Colonic mucosa (tissue), 4 donors: ENCODE measurements at regions not wholly inside any gene's neighbourhood (a gene's known extent, or its start where the extent isn't known, plus 50 kb on each side); places are given as distances from the start of the nearest gene placed in this dataset.
"Not testable (repeated sequence)": the region's sequence is repeated elsewhere in the genome, so short reads cannot be mapped to it uniquely, and the experiment has no call there.

Experiments used
- DNase-seq: peaks from one replicate; pipeline ENCODE4 v3.0.0-alpha.2; 2020
- H3K27ac ChIP-seq: fragments of 200-600 bp; one replicate; pipeline ENCODE4 v1.8.0; 2021
- H3K27me3 ChIP-seq: fragments of 200-600 bp; one replicate; pipeline ENCODE4 v1.8.0; 2021
- H3K36me3 ChIP-seq: fragments of 200-600 bp; one replicate; pipeline ENCODE4 v1.8.0; 2021
- H3K4me1 ChIP-seq: fragments of 200-600 bp; one replicate; pipeline ENCODE4 v1.8.0; 2021; ENCODE audit warnings: mild to moderate bottlenecking
- H3K4me3 ChIP-seq: fragments of 200-600 bp; one replicate; pipeline ENCODE4 v1.8.0; 2021
- H3K9ac ChIP-seq, 2 donors: one replicate each; pipeline ENCODE4 v1.7.0; 2013; ENCODE audit warnings: control low read depth in 2 of 2, low read depth in 2 of 2, low read length in 2 of 2
- H3K9me3 ChIP-seq: fragments of 200-600 bp; one replicate; pipeline ENCODE4 v1.8.0; 2021
- intact Hi-C: fragments of 100-400 bp; cut with DNase I; formaldehyde crosslinking; loops from one replicate; pipeline ENCODE4 v1.14.1; 2022
- TF ChIP-seq, protein P1 (sequence below): fragments of 200-600 bp; IDR thresholded peaks from one replicate; pipeline ENCODE4 v1.8.0; 2022; ENCODE audit warnings: antibody characterized with exemption, mild to moderate bottlenecking
- donor health status: healthy.
- donor health status: DM: no; HTN: no; CAD: no.
- donor health status: DM: no; HTN: no; CAD: no.

DNA sequence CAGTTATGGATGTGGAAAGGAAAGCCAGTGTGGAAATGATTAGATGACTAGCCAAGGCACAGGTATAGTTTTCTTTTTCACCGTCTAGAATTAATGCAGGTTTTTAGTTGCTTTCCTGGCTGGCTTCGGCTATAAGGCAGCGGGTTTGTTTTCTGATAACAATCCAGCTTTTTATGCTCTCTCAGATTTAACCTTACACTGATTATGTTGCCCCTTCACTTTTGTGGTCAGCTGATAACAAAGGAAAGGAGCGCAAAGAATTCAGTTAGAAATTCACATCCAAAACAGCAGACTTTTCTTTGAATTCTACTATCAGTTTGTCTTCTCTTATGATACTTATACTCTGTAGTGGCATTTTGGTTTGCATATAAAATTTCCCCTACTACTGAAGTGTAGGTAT, 94.2 kb upstream of the CENPE start:
- Histone ChIP-seq H3K27me3 (no peaks in the 10 kb centered on the region), H3K9ac (no peak overlapping the region), H3K27ac (no peak overlapping the region), H3K36me3 (no peaks in the 10 kb centered on the region), H3K4me1 (no peaks in the 10 kb centered on the region), H3K9me3 (no peaks in the 10 kb centered on the region), H3K4me3 (no peak overlapping the region)
- no peak for DNase-seq
- TF ChIP-seq, protein P1, sequence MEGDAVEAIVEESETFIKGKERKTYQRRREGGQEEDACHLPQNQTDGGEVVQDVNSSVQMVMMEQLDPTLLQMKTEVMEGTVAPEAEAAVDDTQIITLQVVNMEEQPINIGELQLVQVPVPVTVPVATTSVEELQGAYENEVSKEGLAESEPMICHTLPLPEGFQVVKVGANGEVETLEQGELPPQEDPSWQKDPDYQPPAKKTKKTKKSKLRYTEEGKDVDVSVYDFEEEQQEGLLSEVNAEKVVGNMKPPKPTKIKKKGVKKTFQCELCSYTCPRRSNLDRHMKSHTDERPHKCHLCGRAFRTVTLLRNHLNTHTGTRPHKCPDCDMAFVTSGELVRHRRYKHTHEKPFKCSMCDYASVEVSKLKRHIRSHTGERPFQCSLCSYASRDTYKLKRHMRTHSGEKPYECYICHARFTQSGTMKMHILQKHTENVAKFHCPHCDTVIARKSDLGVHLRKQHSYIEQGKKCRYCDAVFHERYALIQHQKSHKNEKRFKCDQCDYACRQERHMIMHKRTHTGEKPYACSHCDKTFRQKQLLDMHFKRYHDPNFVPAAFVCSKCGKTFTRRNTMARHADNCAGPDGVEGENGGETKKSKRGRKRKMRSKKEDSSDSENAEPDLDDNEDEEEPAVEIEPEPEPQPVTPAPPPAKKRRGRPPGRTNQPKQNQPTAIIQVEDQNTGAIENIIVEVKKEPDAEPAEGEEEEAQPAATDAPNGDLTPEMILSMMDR: no peak
- intact Hi-C loops: no loop called here

DNA sequence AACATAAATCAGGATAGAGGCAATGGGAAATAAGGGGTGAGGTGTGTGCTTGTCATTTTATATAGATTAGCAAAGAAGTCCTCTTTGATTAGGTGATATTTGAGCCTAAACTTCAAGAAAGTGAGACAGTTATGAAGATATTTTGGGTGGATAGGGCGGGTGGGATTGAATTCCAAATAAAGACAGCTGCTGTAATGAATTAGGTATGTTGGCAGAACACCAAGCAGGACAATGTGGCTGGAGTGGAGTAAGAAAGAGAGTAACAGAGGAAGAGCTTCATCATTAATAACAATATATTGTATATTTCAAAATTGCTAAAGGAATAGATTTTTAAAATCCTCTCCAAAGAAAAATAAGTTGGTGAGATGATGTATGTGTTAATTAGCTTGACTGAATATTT, 91.0 kb upstream of the CENPE start:
- Histone ChIP-seq H3K4me1 (no peaks in the 10 kb centered on the region), H3K4me3 (no peak overlapping the region), H3K27ac (no peak overlapping the region), H3K36me3 (no peaks in the 10 kb centered on the region), H3K27me3 (no peaks in the 10 kb centered on the region), H3K9ac (no peak overlapping the region), H3K9me3 (no peaks in the 10 kb centered on the region)
- intact Hi-C loops: no loop called here
- TF ChIP-seq, protein P1: no peak
- DNase-seq: no peak

DNA sequence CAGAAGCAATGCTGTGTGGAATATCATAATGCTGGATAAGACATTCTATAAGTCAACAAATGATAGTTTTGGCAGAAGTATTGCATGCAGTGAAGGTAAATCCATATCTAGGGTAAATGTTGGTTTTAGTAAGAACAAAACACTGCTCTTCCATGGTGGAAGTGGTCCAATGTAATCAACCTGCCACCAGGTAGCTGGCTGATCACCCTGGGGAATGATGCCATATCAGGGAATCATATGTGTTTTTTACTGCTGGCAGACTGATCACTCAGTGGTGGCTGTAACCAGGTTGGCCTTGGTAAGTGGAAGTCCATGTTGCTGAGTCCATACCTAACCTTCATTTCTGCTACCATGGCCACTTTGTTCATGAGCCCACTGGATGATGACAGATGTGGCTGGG, 74.0 kb upstream of the CENPE start:
- TF ChIP-seq, protein P1: no peak
- intact Hi-C loops: no loop called here
- no peaks in the 10 kb centered on the region for H3K4me1 ChIP-seq
- H3K4me3 ChIP-seq: no peak overlapping the region
- no peaks in the 10 kb centered on the region for H3K36me3 ChIP-seq
- no peak for DNase-seq
- no peaks in the 10 kb centered on the region for H3K27me3 ChIP-seq
- no peak overlapping the region for H3K9ac ChIP-seq
- no peak overlapping the region for H3K27ac ChIP-seq
- H3K9me3 ChIP-seq: no peaks in the 10 kb centered on the region

DNA sequence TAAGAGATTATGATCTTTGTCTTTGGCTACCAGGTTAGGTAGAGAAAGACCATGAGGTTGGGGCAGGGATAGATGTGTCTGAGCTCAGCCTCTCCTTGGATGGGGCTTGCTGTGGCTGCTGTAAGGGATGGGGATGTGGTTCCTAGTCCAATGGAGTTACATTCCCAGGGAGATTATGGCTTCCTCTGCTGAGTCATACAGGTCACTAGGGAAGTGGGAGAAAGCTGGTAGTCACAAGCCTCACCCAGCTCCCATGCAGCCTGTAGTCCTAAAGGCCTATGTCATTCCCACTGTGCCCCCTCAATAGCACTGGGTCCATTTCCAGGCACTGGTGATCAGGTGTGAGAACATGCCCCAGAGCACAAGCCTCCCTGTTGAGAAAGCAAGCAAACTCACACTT, 70.6 kb upstream of the CENPE start:
- H3K9me3 ChIP-seq: no peaks in the 10 kb centered on the region
- no peak for DNase-seq

DNA sequence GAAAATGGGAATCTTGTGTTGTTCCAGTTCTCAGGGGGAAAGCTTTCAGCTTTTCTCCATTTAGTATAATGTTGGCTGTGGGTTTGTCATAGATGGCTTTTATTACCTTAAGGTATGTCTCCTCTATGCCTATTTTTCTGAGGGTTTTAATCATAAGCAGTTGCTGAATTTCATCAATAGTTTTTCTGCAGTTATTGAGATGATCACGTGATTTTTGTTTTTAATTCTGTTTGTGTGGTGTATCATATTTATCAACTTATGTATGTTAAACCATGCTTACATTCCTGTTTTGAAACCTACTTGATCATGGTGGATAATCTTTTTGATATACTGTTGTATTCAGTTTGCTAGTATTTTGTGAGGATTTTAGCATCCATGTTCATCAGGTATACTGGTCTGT, 66.8 kb upstream of the CENPE start:
- H3K4me3 ChIP-seq: no peak overlapping the region
- H3K27me3 ChIP-seq: no peaks in the 10 kb centered on the region
- intact Hi-C loops: no loop called here
- H3K9me3 ChIP-seq: no peaks in the 10 kb centered on the region
- no peak overlapping the region for H3K9ac ChIP-seq
- H3K36me3 ChIP-seq: no peaks in the 10 kb centered on the region
- H3K27ac ChIP-seq: no peak overlapping the region
- no peak for DNase-seq
- TF ChIP-seq, protein P1: no peak
- no peaks in the 10 kb centered on the region for H3K4me1 ChIP-seq

More for the DNA sequence above, 70.6 kb upstream of the CENPE start:
- TF ChIP-seq, protein P1: no peak
- intact Hi-C loops: no loop called here
- Histone ChIP-seq H3K4me1 (no peaks in the 10 kb centered on the region), H3K36me3 (no peaks in the 10 kb centered on the region), H3K27ac (no peak overlapping the region), H3K27me3 (no peaks in the 10 kb centered on the region), H3K4me3 (no peak overlapping the region), H3K9ac (no peak overlapping the region)

DNA sequence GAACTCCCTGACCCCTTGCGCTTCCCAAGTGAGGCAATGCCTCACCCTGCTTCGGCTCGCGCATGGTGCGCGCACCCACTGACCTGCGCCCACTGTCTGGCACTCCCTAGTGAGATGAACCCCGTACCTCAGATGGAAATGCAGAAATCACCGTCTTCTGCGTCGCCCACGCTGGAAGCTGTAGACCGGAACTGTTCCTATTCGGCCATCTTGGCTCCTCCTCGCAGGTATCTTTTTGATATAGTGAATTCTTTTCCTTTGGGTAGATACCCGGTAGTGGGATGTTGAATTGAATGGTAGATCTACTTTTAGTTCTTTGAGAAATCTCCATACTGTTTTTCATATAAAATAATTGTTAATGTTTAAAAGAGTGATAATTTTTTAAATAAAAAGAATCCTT, 57.9 kb upstream of the CENPE start:
- H3K36me3 ChIP-seq, H3K9me3 ChIP-seq, H3K27me3 ChIP-seq, H3K27ac ChIP-seq, H3K4me3 ChIP-seq, DNase-seq, H3K4me1 ChIP-seq, H3K9ac ChIP-seq, intact Hi-C loops: not testable (repeated sequence)
